ENCODE measurements at regions not wholly inside any gene's neighbourhood (a gene's known extent, or its start where the extent isn't known, plus 50 kb on each side); places are given as distances from the start of the nearest gene placed in this dataset.

DNA sequence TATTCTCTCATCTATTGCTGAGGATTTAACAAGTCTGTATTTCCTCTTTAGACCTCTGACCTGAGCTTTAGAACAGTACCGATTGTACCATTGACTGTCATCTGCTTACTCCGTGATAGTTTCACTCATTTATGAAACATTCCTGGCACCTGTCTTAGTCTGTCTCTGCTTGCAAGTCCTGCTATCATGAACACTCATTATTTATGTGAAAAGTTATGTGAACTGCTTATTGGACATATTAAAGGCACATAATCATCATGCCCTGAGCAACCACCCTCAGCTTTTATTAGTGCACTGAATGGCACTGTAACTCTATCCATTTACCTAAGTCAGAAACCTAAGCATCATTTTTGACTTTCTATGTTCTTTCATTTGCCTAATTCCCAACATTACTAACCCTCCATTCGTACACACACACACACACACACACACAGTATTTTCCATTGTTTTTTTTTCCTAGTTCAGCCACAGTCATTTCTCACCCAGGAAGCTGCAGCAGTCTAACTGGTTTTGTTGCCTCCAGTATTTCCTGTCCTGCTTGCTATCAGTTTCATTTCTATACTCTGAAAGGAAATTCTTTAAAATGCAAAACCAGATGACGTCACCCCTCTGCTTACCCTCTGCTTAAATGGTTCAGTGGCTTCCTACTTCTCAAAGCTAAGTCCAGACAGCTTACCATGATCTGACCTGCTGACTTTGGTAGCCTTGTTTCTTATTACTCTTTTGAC, 146.1 kb downstream of the HAUS1 start (continued):
- TF ChIP-seq ZNF274 (IDR thresholded peaks at IDR 0.05; ENCODE audit: low read length), result no peak
- TF ChIP-seq ZNF274 (tag by site-specific recombination; IDR thresholded peaks at IDR 0.05; ENCODE audit: borderline replicate concordance), result no peak
- TF ChIP-seq ZBTB48 (tag by site-specific recombination; IDR thresholded peaks at IDR 0.05), result no peak
- TF ChIP-seq ZNF112 (tag by site-specific recombination; IDR thresholded peaks at IDR 0.05), result no peak
- TF ChIP-seq ZNF354C (tag by site-specific recombination; IDR thresholded peaks at IDR 0.05; ENCODE audit: borderline replicate concordance, low read depth), result no peak
- no peak for TF ChIP-seq ZNF248 (tag by site-specific recombination; IDR thresholded peaks at IDR 0.05)
- TF ChIP-seq, protein P1, sequence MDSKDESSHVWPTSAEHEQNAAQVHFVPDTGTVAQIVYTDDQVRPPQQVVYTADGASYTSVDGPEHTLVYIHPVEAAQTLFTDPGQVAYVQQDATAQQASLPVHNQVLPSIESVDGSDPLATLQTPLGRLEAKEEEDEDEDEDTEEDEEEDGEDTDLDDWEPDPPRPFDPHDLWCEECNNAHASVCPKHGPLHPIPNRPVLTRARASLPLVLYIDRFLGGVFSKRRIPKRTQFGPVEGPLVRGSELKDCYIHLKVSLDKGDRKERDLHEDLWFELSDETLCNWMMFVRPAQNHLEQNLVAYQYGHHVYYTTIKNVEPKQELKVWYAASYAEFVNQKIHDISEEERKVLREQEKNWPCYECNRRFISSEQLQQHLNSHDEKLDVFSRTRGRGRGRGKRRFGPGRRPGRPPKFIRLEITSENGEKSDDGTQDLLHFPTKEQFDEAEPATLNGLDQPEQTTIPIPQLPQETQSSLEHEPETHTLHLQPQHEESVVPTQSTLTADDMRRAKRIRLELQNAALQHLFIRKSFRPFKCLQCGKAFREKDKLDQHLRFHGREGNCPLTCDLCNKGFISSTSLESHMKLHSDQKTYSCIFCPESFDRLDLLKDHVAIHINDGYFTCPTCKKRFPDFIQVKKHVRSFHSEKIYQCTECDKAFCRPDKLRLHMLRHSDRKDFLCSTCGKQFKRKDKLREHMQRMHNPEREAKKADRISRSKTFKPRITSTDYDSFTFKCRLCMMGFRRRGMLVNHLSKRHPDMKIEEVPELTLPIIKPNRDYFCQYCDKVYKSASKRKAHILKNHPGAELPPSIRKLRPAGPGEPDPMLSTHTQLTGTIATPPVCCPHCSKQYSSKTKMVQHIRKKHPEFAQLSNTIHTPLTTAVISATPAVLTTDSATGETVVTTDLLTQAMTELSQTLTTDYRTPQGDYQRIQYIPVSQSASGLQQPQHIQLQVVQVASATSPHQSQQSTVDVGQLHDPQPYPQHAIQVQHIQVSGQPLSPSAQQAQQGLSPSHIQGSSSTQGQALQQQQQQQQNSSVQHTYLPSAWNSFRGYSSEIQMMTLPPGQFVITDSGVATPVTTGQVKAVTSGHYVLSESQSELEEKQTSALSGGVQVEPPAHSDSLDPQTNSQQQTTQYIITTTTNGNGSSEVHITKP (tag by site-specific recombination; IDR thresholded peaks at IDR 0.05), result 0 out of 2 replicates have a peak, but pooled peaks have one; percentile 31
- TF ChIP-seq, protein P2, sequence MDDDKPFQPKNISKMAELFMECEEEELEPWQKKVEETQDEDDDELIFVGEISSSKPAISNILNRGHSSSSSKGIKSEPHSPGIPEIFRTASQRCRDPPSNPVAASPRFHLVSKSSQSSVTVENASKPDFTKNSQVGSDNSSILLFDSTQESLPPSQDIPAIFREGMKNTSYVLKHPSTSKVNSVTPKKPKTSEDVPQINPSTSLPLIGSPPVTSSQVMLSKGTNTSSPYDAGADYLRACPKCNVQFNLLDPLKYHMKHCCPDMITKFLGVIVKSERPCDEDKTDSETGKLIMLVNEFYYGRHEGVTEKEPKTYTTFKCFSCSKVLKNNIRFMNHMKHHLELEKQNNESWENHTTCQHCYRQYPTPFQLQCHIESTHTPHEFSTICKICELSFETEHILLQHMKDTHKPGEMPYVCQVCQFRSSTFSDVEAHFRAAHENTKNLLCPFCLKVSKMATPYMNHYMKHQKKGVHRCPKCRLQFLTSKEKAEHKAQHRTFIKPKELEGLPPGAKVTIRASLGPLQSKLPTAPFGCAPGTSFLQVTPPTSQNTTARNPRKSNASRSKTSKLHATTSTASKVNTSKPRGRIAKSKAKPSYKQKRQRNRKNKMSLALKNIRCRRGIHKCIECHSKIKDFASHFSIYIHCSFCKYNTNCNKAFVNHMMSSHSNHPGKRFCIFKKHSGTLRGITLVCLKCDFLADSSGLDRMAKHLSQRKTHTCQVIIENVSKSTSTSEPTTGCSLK (tag by site-specific recombination; IDR thresholded peaks at IDR 0.05), result no peak
- TF ChIP-seq, protein P3, sequence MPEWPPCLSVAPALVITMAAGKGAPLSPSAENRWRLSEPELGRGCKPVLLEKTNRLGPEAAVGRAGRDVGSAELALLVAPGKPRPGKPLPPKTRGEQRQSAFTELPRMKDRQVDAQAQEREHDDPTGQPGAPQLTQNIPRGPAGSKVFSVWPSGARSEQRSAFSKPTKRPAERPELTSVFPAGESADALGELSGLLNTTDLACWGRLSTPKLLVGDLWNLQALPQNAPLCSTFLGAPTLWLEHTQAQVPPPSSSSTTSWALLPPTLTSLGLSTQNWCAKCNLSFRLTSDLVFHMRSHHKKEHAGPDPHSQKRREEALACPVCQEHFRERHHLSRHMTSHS (tag by site-specific recombination; IDR thresholded peaks at IDR 0.05), result no peak
- TF ChIP-seq, protein P4, sequence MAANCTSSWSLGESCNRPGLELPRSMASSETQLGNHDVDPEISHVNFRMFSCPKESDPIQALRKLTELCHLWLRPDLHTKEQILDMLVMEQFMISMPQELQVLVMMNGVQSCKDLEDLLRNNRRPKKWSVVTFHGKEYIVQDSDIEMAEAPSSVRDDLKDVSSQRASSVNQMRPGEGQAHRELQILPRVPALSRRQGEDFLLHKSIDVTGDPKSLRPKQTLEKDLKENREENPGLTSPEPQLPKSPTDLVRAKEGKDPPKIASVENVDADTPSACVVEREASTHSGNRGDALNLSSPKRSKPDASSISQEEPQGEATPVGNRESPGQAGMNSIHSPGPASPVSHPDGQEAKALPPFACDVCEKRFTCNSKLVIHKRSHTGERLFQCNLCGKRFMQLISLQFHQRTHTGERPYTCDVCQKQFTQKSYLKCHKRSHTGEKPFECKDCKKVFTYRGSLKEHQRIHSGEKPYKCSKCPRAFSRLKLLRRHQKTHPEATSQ (tag by site-specific recombination; IDR thresholded peaks at IDR 0.05), result no peak
- TF ChIP-seq, protein P5, sequence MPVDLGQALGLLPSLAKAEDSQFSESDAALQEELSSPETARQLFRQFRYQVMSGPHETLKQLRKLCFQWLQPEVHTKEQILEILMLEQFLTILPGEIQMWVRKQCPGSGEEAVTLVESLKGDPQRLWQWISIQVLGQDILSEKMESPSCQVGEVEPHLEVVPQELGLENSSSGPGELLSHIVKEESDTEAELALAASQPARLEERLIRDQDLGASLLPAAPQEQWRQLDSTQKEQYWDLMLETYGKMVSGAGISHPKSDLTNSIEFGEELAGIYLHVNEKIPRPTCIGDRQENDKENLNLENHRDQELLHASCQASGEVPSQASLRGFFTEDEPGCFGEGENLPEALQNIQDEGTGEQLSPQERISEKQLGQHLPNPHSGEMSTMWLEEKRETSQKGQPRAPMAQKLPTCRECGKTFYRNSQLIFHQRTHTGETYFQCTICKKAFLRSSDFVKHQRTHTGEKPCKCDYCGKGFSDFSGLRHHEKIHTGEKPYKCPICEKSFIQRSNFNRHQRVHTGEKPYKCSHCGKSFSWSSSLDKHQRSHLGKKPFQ (tag by site-specific recombination; IDR thresholded peaks at IDR 0.05), result no peak
- TF ChIP-seq ZNF654 (tag by site-specific recombination; IDR thresholded peaks at IDR 0.05; ENCODE audit: low read depth), result no peak
- TF ChIP-seq ZNF155 (tag by site-specific recombination; IDR thresholded peaks at IDR 0.05), result no peak
- no peak for TF ChIP-seq ZNF133 (tag by site-specific recombination; IDR thresholded peaks at IDR 0.05)
- TF ChIP-seq ZNF792 (tag by site-specific recombination; IDR thresholded peaks at IDR 0.05), result no peak
- TF ChIP-seq, protein P6, sequence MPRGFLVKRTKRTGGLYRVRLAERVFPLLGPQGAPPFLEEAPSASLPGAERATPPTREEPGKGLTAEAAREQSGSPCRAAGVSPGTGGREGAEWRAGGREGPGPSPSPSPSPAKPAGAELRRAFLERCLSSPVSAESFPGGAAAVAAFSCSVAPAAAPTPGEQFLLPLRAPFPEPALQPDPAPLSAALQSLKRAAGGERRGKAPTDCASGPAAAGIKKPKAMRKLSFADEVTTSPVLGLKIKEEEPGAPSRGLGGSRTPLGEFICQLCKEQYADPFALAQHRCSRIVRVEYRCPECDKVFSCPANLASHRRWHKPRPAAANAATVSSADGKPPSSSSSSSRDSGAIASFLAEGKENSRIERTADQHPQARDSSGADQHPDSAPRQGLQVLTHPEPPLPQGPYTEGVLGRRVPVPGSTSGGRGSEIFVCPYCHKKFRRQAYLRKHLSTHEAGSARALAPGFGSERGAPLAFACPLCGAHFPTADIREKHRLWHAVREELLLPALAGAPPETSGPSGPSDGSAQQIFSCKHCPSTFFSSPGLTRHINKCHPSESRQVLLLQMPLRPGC (tag by site-specific recombination; IDR thresholded peaks at IDR 0.05), result no peak
- TF ChIP-seq ZBTB21 (tag by site-specific recombination; IDR thresholded peaks at IDR 0.05), result 0 out of 2 replicates have a peak, but pooled peaks have one; percentile 37
- TF ChIP-seq ZNF530 (tag by site-specific recombination; IDR thresholded peaks at IDR 0.05; ENCODE audit: low read depth), result no peak
